DND-41 (cell line): ENCODE measurements at regions not wholly inside any gene's neighbourhood (a gene's known extent, or its start where the extent isn't known, plus 50 kb on each side); places are given as distances from the start of the nearest gene placed in this dataset.

Experiments
- CTCF ChIP-seq: IDR thresholded peaks from 2 replicates; pipeline ENCODE4 v1.5.1; 2012; ENCODE audit warnings: borderline replicate concordance, low read length, moderate library complexity, mild to moderate bottlenecking; ENCODE audit not compliant: poor library complexity, severe bottlenecking; ENCODE audit errors: extremely low read depth
- EZH2 ChIP-seq: IDR thresholded peaks from 3 replicates; pipeline ENCODE4 v1.6.1; 2012; ENCODE audit warnings: borderline replicate concordance, low read depth, mild to moderate bottlenecking, moderate library complexity, low read length, inconsistent platforms; ENCODE audit not compliant: severe bottlenecking

- TF ChIP-seq CTCF (no peak), EZH2 (no peak)
Observed at GRCh38 chr16:77035361-77035760, 155.6 kb upstream of the MON1B start.
